Glutamatergic neuron (in vitro differentiated cells): ENCODE measurements at regions not wholly inside any gene's neighbourhood (a gene's known extent, or its start where the extent isn't known, plus 50 kb on each side); places are given as distances from the start of the nearest gene placed in this dataset.

ENCODE experiments used
- DNase-seq: peaks from one replicate; pipeline ENCODE4 v3.0.0; 2022
- H3K27ac Mint-ChIP-seq: one replicate; pipeline ENCODE4 v1.8.0; 2020; ENCODE audit warnings: mild to moderate bottlenecking, mixed read lengths, inconsistent platforms; ENCODE audit not compliant: unreplicated experiment
- H3K27me3 Mint-ChIP-seq: one replicate; pipeline ENCODE4 v1.8.0; 2020; ENCODE audit warnings: mild to moderate bottlenecking, moderate library complexity, mixed read lengths, inconsistent platforms; ENCODE audit not compliant: unreplicated experiment
- H3K36me3 Mint-ChIP-seq: one replicate; pipeline ENCODE4 v1.8.0; 2020; ENCODE audit warnings: mild to moderate bottlenecking, mixed read lengths, inconsistent platforms; ENCODE audit not compliant: unreplicated experiment
- H3K4me1 Mint-ChIP-seq: one replicate; pipeline ENCODE4 v1.8.0; 2020; ENCODE audit warnings: mild to moderate bottlenecking, low read depth, mixed read lengths, inconsistent platforms; ENCODE audit not compliant: unreplicated experiment
- H3K4me3 Mint-ChIP-seq: one replicate; pipeline ENCODE4 v1.8.0; 2020; ENCODE audit warnings: mild to moderate bottlenecking, mixed read lengths, inconsistent platforms; ENCODE audit not compliant: unreplicated experiment
- H3K9me3 Mint-ChIP-seq: one replicate; pipeline ENCODE4 v1.8.0; 2020; ENCODE audit warnings: mild to moderate bottlenecking, moderate library complexity, mixed read lengths, inconsistent platforms; ENCODE audit not compliant: unreplicated experiment
- CTCF ChIP-seq: fragments of 200-600 bp; sonication (generic); IDR thresholded peaks from one replicate; pipeline ENCODE4 v1.5.0; 2021; ENCODE audit not compliant: partially characterized antibody, unreplicated experiment

GRCh38 chr3:178308771-178309170 is 227.5 kb upstream of the KCNMB2 start:
- no peak for TF ChIP-seq CTCF
- DNase-seq = no peak
- Mint-ChIP-seq H3K27ac (no peak overlapping the region), H3K4me1 (peaks cover 4% of the 10 kb centered on the region), H3K27me3 (peaks cover 3% of the 10 kb centered on the region), H3K36me3 (no peaks in the 10 kb centered on the region), H3K4me3 (no peak overlapping the region), H3K9me3 (peaks cover 3% of the 10 kb centered on the region)

GRCh38 chr3:178310949-178311348 is 225.3 kb upstream of the KCNMB2 start:
- no peak for DNase-seq
- H3K27ac Mint-ChIP-seq = peak overlapping the region; percentile 43
- no peak for TF ChIP-seq CTCF
- peaks cover 4% of the 10 kb centered on the region for H3K4me1 Mint-ChIP-seq
- no peak overlapping the region for H3K4me3 Mint-ChIP-seq
- peaks cover 3% of the 10 kb centered on the region for H3K27me3 Mint-ChIP-seq
- no peaks in the 10 kb centered on the region for H3K36me3 Mint-ChIP-seq
- peaks cover 3% of the 10 kb centered on the region for H3K9me3 Mint-ChIP-seq

DNA sequence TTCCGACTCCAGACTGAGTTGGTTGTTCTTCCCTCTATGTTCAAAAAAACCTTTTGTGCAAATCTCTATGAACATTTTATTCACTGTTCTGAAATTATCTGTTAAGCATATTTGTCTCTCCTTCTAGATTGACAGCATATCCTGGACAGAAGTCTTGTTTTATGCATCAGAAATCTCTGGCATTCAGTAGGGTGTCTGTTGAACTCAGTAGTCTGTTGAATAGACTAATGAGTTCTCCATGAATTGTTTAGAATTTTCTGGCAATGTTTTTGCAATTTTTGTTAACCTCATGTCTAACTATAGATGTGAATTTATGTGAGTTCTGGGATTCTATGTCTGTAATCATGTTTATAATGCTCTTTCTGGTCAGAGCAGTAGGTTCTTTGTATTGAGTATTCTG is 222.5 kb upstream of the KCNMB2 start:
- no peak for DNase-seq
- Mint-ChIP-seq H3K27ac (no peak overlapping the region), H3K4me3 (no peak overlapping the region), H3K9me3 (peaks cover 3% of the 10 kb centered on the region), H3K27me3 (peaks cover 3% of the 10 kb centered on the region), H3K36me3 (no peaks in the 10 kb centered on the region), H3K4me1 (peaks cover 4% of the 10 kb centered on the region)
- TF ChIP-seq CTCF = no peak

DNA sequence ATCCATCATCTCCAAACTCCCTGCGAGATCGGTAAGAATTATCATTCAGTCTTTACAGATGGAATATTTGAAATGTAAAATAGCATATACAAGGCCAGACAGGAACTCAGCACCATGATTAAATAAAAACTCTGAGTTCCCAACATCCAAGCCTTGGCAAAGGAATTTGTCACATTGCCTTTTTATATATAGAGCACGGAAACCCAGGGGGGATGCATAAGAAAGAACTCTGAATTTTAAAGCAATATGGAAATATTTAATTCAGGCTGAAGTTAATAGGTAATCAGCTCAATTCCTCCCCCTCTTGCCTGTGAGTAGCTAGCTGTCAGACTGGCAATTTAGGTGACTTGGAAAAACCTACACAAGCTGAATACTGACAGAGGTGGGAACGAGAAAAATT is 217.9 kb upstream of the KCNMB2 start:
- Mint-ChIP-seq H3K4me1 (peaks cover 11% of the 10 kb centered on the region), H3K27me3 (peaks cover 2% of the 10 kb centered on the region), H3K9me3 (no peaks in the 10 kb centered on the region), H3K4me3 (no peak overlapping the region), H3K27ac (no peak overlapping the region), H3K36me3 (no peaks in the 10 kb centered on the region)
- no peak for TF ChIP-seq CTCF
- DNase-seq = no peak

GRCh38 chr3:178318941-178319816 is 217.1 kb upstream of the KCNMB2 start:
- TF ChIP-seq CTCF = no peak
- no peaks in the 10 kb centered on the region for H3K27me3 Mint-ChIP-seq
- no peak overlapping the region for H3K4me3 Mint-ChIP-seq
- no peak for DNase-seq
- H3K36me3 Mint-ChIP-seq = no peaks in the 10 kb centered on the region
- H3K27ac Mint-ChIP-seq = no peak overlapping the region
- H3K9me3 Mint-ChIP-seq = no peaks in the 10 kb centered on the region
- H3K4me1 Mint-ChIP-seq = peaks cover 11% of the 10 kb centered on the region
